ENCODE measurements at regions not wholly inside any gene's neighbourhood (a gene's known extent, or its start where the extent isn't known, plus 50 kb on each side); places are given as distances from the start of the nearest gene placed in this dataset.

GRCh38 chr2:213232649-213233437, 51.4 kb upstream of the SPAG16 start:
- intact Hi-C loops (cut with micrococcal nuclease; ENCODE audit: unreplicated experiment), result no loop called here
- Mint-ChIP-seq H3K4me1 (ENCODE audit: low read depth, unreplicated experiment) (peaks cover 23% of the 10 kb centered on the region), H3K27ac (ENCODE audit: unreplicated experiment) (no peak overlapping the region), H3K27me3 (ENCODE audit: unreplicated experiment) (no peaks in the 10 kb centered on the region), H3K36me3 (ENCODE audit: insufficient read depth, unreplicated experiment) (no peaks in the 10 kb centered on the region), H3K9me3 (ENCODE audit: low read depth, unreplicated experiment) (no peaks in the 10 kb centered on the region), H3K4me3 (ENCODE audit: low read depth, unreplicated experiment) (no peak overlapping the region)
- no peak for DNase-seq
- CTCF ChIA-PET, result no interaction called here
- no TSS peak for BruUV-seq (replicated peaks)
- TF ChIP-seq CTCF (IDR thresholded peaks at IDR 0.05; ENCODE audit: unreplicated experiment), result no peak

- no TSS peak for BruUV-seq (replicated peaks)
- H3K9me3 Mint-ChIP-seq (ENCODE audit: low read depth, unreplicated experiment), result no peaks in the 10 kb centered on the region
- intact Hi-C loops (cut with micrococcal nuclease; ENCODE audit: unreplicated experiment), result no loop called here
- H3K4me1 Mint-ChIP-seq (ENCODE audit: low read depth, unreplicated experiment), result peaks cover 28% of the 10 kb centered on the region
- peaks cover 1% of the 10 kb centered on the region for H3K36me3 Mint-ChIP-seq (ENCODE audit: insufficient read depth, unreplicated experiment)
- TF ChIP-seq CTCF (IDR thresholded peaks at IDR 0.05; ENCODE audit: unreplicated experiment), result no peak
- no peak for DNase-seq
- CTCF ChIA-PET, result no interaction called here
- no peaks in the 10 kb centered on the region for H3K27me3 Mint-ChIP-seq (ENCODE audit: unreplicated experiment)
- no peak overlapping the region for H3K4me3 Mint-ChIP-seq (ENCODE audit: low read depth, unreplicated experiment)
- no peak overlapping the region for H3K27ac Mint-ChIP-seq (ENCODE audit: unreplicated experiment)
Measured at GRCh38 chr2:213233438-213234330, 50.6 kb upstream of the SPAG16 start.
